Stimulated activated CD4-positive, alpha-beta T cell treated with anti-CD3 and anti-CD28 coated beads, Interleukin-12 subunit alpha, Interleukin-12 subunit beta, amount 100 ng/mL, for 24 hours (primary cell): ENCODE measurements at regions not wholly inside any gene's neighbourhood (a gene's known extent, or its start where the extent isn't known, plus 50 kb on each side); places are given as distances from the start of the nearest gene placed in this dataset.

Experiments used
- DNase-seq, 2 experiments: peaks; one replicate each; pipeline ENCODE4 v3.0.0-alpha.2; 2020; ENCODE audit warnings: low read depth in 2 of 2

DNA sequence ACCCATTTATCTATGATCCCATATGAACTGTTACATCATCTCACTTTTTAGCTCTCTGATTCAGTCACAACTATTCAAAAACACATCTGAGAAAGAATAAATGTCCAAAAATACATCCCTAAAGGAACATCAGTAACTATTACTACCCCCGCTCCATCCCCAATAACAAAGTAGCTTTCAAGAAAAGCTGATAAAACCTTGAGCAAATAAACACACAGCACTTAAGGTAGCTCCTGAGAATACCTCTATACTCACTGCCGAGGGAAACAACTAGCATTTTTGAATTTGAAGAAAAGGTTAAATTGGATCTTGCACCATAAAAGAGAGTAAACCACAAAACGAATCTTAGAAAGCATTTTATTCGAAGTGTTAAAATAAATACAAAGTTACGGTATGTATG lies 63.4 kb downstream of the PMAIP1 start:
- DNase-seq = no peak

DNA sequence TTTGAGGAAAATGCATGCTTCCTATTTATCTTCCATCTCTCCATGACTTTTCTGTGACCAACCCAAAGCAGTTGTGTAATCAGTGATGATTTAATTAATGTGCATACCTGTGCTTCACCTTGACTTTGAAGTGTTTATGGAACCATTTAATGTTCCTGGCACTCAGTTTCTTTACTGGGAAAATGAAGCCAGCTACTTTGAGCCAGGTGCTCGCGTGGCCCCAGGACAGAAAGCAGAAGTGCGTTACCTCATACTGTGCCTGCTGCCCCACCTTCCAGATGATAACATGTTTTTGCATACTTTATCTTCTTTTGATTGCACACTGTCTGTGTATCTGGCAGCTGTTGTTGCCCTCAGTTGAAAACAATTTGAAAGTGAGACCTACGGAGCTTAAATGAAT lies 61.3 kb downstream of the PMAIP1 start:
- no peak for DNase-seq

DNA sequence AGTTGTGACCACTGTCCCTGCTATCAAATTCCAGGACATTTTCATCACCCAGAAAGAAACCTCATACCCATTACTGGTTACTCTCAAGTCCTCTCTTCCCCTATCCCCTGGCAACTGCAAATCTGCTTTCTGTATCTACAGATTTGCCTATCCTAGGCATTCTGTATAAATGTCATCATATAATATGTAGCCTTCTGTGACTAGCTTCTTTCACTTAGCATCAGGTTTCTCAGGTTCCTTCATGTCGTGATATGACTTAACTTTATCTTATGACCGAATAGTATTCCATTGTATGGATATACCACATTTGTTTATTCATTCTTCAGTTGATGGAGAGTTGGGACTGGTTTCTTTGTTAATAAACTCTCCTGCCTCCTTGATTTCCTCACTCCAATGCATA lies 60.5 kb downstream of the PMAIP1 start:
- no peak for DNase-seq

DNA sequence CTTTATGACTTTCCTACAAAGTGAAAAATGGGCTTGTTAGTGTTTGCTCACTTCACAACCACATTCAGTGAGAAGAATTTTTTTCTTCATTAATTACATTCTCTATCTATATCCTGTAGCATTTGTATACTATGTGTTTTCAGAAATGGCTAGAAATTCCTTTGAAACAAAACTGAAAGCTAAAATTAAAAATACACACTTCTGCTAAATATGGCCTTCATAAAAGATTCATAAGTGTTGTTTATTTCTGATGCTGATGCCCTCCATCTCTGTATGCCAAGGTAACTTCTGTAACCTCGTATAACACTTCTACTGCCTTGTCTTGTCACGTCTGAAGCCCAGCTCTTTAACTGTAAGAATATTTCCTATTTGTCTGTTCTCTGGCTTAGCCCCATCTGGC lies 59.8 kb downstream of the PMAIP1 start:
- DNase-seq = no peak

DNA sequence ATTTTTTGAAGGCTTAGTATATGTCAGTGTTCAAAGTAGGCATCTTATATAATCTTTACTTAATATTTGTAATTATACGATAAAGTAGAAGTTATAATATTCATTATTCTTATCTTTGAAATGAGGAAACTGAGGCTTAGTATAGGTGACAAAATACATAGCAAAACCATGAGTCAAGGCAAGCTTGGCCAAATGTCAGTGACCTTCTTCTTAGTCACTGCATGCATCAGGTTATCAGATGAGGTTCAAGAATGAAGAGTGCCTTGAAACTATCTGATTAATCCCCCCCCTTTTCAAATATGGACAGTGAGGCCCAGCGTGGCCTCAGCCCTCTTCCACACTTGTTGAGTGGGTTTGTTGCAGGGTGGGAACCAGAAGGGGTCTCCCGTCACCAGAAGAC lies 59.3 kb downstream of the PMAIP1 start:
- no peak for DNase-seq

DNA sequence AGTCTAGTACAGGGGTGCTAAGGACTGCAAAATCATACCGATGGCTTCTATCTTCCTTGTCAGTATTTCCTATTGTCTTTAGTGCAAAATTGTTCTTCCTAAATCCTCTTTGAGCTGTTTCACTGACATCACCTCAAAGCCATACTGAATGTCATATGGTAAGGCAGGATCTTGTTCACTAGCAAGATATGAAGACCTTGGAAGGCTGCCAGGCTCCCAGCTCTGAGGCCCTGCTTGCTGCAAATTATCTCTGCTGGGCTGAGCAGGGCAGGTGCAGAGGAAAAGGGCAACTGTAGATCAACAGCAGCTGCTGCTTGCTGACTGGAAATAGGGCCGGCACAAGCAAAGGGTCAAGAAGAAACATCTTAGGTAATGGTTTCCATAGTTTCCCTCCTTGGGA lies 58.2 kb downstream of the PMAIP1 start:
- DNase-seq = no peak

DNA sequence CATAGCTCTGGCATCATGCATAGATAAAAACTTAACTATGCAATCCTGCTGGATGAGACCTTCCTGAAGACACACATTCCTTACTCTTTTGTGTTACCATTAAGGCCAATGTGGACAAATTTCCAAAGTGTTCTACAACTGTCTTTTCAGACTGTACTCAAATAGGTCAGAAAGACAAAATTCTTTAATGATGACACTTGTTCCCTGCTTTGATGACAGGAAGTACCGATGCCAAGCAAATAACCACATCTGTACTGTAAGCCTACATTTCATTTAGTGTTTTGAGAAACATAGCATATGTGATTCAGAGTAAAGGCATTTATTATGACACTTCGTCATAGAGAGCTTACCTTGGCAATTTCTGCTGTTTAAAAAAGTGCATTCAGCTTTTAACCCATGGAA lies 55.0 kb downstream of the PMAIP1 start:
- no peak for DNase-seq

DNA sequence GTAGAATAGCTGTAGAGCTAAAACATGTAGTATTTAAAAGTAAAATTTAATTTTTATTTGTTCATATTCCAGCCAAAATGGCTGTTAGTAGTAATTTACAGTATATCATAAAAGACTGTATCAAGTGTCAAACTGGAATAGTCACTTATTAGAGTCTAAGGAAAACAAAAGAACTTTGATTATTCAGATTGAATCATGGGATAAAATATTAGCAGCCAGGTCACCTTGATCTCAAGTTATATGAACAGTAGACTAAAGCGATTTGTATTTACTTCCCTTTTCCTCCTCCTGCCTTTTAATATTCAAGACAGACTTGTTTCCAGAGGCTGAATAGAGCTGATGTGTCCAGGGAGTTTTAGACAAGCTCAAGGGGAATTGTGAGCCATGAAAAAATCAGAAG lies 54.4 kb downstream of the PMAIP1 start:
- no peak for DNase-seq
